Activated CD4-positive, alpha-beta T cell treated with anti-CD3 and anti-CD28 coated beads, Interleukin-2, amount 50 U/mL, for 48 hours (primary cell): ENCODE measurements at regions not wholly inside any gene's neighbourhood (a gene's known extent, or its start where the extent isn't known, plus 50 kb on each side); places are given as distances from the start of the nearest gene placed in this dataset.
"Not testable (repeated sequence)": the region's sequence is repeated elsewhere in the genome, so short reads cannot be mapped to it uniquely, and the experiment has no call there.

ENCODE experiments used
- DNase-seq, 2 experiments: peaks; one replicate each; pipeline ENCODE4 v3.0.0-alpha.2; 2020

DNA sequence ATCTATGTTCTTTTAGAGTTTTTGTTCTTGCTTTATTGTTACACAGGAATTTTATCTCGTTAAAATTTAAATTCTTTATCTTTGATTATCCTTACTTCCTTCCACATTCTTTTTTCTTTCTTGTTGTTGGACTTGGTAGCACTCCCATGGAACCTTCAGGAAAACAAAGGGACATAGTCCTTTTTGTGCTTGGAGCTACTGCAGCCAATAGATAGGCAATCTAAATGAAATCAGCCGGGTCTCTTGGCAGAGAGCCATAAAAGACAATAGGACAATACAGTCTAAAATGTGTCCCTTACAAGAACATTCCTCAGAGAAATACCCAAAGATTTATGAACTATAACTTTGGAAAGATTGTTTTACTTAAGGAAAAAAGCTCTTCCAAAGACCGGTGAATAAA is 548.1 kb upstream of the C9orf72 start:
- DNase-seq: no peak

DNA sequence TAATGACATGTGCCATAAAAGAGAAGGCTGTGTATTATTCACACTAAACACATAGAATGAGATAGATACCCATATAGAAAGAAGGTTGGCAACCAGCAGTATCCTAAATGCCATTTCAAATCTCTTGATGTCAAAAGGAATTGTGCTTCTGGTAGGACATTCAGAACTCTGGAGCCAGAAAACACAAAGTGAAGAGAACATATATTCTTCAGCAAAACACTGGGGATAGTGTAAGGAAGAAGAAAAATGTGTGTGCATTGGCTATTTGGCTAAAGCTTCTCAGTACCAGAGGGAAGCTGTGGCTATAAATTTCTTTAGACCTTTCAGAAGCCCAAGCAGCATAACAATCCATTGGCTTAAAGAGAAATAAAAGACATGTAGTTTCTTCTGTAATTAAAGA is 551.6 kb upstream of the C9orf72 start:
- no peak for DNase-seq

DNA sequence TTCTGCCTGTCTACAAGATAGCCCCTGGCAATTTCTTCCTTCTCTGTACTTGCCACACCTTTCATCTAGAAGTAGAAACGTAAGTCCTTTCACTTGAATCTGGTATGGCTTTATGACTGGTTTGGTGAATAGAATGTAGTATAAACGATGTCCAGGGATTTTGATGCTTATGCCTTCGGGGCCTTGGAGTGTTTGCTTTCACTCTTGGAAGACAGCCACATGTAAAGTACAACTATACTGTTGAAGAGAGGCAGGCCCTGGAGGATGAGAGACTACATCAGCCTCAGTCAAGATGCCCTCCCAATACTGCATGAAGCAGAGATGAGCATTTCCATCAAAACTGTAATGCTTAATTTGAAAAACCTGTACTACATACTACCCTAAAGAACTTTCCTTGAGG is 553.8 kb upstream of the C9orf72 start:
- no peak for DNase-seq

DNA sequence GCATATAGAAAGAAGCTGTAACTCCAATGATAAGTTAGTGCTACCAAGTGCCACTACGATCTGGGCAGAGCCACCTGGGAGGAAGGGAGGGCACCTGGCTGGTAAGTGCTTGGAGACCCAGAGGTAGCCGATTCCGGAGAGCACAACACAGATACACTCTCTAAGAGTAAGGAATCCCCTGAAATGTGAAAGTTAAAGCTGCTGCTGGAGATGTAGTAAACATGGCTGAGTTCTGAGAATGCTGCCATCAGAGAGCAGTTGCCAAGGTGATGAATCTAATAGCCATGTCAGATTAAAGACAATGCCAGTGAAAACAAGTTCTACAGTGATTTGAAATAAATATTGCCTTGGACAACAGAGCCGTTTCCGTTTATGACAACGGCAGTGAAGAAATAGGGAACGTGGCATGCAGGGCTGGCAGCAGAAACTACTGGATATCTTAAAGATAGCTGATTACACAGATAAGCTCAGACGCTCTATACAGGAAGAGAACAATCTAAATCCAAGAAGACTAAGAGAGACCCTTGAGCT is 561.2 kb upstream of the C9orf72 start:
- no peak for DNase-seq

DNA sequence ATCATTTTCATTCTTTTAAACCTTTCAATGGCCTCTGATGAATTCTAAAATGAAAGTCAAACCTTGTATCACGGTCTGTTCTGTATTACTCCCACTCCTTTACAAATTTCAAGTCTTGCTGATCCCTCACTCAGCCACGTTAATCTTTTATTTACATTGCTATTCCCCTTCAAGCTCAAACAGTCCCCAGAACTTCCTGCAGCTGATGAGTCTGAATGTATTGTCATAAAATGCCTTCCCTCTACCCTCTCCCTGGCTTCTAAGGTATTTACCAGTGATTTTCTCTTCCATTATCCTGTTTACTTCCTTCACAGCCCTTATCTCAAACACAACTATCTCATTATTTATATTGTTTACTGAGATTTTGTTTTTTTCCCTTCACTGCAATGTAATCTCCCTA is 562.3 kb upstream of the C9orf72 start:
- DNase-seq: no peak

DNA sequence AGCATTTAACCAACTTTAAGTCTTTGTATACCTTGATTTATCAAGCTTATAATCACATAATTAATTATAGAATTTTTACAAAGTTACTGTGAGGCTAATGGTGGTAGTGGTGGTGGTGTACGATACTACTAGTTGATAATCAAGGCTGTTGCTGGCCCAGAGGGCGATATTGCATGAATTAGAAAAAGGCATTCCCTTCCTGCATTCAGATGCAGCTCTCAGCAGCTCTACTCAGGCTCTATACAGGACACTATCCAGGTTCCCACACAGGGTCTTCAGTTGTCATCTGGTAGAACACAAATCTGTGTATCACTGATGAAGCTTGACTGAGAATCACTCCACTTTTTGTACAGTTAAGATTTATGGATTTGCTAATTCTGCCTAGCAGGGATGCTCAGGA is 562.8 kb upstream of the C9orf72 start:
- no peak for DNase-seq

DNA sequence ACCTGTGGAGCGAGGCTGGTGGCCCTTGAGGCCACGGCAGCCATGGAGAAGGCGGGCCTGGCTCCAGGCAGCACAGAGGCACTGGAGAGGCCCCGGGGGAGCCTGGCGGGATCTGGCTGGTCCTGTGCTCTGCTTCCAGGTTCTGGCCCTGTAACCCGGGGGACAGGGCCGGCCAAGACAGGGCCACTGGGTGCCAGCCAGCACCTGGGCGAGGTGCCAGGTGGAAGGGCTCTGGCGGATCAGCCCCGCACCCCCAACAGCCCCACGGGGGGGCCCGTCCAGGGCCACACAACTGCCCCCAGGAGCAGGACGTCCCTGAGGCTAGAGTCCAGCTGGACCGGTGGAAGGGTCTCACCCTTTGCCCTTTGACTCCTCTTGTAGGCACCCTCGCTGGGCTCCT is 574.1 kb upstream of the C9orf72 start:
- DNase-seq: not testable (repeated sequence)

DNA sequence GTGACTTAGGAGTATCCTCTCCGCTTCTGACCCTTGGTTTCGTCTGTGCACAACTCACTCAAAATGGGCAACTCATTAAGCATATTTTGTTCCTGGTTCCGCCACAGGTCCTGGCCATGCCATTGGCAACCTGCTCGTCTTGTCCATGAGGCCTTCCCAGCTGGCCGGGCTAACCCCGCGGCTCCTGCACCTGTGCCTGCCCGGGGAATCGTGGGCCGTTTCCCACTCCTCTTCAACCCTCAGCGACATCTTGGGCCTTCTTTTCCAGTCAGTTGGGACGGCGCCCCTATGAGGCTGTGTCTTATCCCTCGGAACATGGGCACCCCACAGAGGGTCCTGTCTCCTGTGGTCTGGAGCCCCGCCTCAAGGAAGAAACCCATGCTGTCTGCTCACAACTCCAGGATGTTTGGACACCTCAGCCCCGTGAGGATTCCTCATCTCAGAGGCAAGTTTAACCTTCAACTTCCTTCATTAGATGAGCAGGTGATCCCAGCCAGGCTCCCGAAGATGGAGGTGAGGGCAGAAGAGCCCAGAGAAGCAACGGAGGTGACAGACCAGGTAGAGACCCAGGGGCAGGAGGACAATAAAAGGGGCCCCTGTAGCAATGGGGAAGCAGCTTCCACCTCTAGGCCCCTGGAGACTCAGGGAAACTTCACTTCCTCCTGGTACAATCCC is 574.8 kb upstream of the C9orf72 start:
- not testable (repeated sequence) for DNase-seq

DNA sequence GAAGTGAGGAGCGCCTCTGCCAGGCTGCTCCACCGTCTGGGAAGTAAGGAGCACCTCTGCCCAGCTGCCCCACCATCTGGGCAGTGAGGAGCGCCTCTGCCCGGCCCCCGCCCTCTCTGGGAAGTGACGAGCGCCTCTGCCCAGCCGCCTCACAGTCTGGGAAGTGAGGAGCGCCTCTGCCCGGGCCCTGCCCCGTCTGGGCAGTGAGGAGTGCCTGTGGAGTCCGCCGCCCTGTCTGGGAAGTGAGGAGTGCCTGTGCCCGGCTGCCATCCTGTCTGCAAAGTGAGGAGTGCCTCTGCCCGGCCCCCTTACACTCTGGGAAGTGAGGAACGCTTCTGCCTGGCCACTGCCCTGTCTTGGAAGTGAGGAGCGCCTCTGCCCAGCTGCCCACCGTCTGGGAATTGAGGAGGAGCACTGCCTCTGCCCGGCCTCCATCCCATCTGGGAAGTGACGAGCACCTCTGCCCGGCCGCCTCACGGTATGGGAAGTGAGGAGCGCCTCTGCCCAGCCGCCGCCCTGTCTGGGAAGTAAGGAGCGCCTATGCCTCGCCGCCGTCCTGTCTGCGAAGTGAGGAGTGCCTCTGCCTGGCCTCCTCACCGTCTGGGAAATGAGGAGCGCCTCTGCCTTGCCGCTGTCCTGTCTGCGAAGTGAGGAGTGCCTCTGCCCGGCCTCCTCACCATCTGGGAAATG is 576.2 kb upstream of the C9orf72 start:
- not testable (repeated sequence) for DNase-seq

DNA sequence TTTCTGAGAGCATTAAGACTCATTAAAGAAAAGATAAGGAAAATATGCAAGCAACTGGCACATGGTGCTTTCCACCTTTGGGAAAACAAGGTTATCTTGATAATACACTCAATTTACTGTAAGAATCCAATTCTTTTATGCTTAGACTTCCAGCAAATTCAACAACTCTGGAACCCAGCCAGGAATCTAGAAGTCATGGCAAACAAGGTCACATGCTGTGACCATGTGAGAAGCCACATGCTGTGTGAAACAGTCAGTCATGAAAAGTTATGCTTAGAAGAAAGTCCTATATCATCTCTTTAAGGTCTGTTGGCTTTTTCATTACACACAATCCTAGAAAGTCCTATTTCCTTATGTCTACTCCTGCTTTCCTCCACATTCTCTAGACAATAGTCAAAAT is 581.8 kb upstream of the C9orf72 start:
- no peak for DNase-seq

DNA sequence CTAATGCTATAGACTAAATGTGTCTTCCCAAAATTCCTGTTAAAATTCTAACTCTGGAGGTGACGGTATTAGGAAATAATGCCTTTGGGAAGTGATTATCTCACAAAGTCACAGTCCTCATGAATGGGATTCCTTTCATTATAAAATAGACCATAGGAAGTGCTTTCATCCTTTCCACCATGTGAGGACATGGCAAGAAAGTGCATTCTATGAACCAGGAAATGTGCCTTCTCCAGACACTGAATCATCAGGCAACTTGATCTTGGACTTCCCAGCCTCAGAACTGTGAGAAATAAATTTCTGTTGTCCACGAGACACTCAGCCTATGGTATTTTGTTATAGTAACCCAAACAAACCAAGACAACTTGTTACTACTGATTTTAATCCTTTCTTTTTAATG is 582.4 kb upstream of the C9orf72 start:
- no peak for DNase-seq

DNA sequence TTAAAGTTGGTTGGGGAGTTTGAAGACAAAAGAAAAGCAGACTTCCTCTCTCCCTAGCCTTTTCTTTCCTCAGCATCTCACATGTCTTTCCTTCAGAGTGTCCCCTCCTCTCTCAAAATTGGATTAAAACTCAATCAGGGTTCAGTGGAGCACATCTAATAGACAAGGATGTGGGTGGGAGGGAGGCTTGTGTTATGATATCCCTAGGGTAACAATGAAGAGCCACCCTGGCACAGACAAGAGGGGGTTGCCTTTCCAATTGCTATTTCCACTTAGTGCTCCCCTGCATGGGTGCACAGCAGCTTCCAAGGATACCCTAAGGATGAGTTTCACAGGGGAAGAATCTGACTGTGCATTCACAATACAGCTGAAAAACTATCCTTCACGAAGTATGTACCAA is 585.2 kb upstream of the C9orf72 start:
- DNase-seq: no peak

DNA sequence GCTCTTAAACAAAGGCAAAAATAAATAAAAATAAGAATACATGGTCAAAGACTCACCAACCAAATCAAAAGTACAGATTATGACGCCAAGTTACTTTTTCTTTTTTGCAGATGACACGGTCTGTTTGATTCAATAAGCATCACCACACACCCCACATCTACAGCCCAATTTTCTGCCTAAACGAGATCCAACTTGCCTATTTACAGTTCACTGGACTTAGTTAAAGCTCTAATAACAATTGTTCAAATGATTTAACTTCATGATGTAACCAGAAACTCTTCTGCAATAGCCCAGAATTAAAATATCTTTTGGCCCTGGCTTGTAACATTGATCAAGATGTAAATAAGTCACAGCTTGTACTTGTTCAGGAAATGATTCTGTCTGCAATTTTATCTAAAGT is 590.3 kb upstream of the C9orf72 start:
- DNase-seq: no peak

DNA sequence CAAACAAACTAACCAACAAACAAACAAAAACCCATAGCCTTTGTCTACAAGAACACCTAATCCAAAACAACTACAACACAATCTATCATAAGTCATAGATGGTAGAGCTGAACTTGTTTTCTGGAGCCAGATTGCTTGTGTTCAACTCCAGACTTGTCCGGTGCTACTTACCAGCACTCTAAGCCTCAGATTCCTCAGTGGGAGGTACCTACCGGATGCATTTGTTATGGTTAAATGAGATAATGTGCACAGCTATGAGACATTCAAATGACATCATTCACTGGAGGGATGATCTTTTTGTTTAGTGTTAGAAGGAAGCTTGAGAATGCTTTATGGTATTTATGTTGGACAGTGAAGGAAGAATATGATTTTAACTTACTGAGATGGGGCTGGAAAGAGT is 592.9 kb upstream of the C9orf72 start:
- no peak for DNase-seq

DNA sequence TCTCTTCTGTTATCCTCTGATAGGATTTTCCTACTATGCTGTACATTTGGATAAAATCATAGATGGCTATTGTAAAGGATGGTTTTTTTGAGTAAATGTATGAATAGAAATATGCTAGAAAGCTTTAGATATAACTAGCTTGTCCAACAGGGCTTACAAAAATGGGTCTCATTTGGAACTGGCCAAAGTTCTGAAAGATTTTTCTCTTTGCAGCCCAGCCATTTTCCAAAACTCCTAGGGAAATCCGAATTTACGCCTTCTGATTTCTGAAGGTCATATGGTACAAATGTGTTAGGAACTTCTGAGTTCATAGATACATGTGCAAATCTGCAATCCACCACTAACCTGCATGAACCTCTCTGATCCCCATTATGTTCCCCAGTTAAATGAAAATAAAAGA is 603.9 kb upstream of the C9orf72 start:
- DNase-seq: no peak

DNA sequence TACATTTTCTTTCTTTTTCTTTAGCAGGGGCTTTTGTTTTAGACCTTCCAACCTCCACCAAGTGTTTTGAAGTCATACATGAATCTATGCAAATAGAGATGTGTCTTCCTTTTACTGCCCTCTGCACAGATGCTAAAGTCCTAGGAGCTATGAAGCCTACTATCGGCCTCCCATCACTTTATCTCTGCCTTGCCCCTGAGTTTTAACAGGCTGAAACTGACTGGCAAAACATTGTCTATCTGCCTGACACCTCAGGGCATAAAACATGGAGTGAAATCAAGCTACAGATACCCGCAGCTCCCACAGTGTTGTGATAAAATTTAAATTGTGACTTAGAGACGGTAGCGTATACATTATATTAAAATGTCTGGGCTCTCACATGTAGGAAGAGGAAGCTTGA is 604.6 kb upstream of the C9orf72 start:
- no peak for DNase-seq

DNA sequence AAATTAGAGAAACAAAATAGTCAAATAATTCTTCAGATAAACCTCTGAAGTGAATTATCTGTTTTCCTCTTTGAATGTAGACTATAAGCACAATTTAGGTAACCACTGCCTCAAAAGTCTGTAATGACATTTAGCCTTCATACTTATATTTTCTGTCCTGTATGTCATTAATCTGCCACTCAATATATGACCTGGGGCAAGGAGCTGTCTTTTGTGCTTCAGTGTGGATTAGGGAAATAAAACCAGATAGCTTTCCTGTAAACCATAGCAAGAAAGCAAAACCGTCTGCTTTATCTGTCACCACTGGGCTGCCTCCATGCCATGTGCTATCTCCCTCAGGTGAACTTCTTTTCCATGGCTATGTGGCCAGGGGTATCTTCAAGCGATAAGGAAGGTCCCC is 606.6 kb upstream of the C9orf72 start:
- no peak for DNase-seq

DNA sequence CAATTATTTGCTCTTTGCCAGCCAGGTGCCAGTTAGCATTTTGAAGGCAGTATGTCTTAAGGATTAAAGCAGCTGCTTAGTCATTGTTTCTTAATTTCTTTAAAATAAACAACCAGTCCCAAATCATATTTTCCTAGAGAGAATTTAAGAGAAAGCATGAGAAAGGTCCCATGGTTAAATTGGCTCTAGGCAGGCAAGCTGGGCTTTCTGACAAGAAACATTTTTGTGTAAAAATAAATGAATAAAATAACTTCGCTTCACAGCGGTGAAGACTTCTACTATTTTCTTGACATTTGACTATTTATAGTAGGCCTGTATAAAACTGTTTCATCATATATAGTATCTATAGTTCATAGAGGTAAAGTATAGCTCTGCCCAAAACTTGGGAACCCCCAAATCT is 617.7 kb upstream of the C9orf72 start:
- no peak for DNase-seq

DNA sequence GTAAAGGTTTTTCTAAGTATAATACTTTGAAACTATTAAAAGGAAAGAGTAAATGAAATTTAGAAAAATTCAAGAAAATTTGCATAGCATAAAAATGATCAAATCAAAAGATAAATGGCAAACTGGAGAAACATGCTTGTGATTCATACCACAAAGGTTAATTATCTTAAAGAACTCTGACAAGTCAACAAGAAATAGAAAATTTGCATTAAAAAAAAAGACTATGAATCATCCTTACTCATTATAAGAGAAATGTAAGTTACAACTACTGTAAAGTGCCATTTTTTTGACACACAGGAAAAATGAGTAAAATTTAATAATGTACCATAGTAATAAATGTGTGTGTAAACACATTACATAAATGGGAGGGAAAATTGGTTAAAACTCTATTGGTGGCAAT is 624.4 kb upstream of the C9orf72 start:
- DNase-seq: no peak

DNA sequence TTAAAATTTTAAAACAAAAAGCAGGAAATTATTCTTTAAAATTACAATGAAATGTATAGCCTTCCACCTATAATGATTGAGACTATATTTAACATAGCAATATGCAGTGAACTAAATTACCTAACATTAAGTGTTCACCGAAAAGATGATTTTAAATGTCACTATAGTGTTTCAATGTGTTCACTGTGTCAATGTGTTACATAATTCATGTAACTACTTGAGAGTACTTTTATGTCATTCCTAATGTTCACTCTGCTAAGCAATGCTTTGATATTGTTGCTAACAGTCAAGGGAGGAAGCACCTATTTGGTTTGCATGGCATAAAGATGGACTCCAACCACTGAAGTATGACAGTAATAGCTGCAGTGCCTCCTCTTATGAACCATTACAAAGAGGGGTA is 629.8 kb upstream of the C9orf72 start:
- DNase-seq: no peak

DNA sequence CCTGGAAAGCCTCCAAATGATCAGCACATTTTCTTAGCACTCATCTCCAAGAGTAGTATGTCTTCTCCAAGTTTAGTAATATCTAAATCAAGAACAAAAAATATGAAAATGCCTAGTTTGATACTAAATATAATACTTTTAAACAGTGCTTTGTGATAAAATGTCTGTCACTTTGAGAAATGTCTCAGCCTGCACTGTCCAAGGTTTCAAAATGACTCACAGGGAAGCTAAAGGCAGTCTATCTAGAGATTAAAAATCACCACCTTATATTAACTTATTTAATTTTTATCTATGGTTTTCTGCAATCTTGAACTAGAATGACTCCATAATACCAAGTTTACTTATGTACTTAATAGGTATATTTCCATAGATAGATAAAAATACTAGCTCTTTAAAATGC is 633.0 kb upstream of the C9orf72 start:
- no peak for DNase-seq

DNA sequence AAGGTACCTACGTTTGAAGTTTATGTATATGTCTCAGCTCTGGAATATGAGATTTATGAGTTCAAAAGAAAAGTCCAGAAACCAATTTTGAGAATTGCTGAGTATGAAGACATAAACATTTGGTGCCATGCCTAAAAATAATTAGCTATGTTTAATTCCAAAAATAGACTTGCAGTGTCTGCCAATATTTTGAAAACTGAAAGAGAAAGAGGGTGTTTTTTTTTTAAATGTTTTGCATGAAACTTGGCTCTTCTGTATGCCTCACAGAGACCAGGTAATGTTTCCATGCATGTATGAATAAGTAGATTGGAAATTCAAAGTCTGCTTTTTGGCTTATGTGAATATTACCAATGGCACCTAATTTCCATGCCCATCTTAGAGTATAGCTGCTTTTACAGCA is 634.4 kb upstream of the C9orf72 start:
- DNase-seq: no peak

DNA sequence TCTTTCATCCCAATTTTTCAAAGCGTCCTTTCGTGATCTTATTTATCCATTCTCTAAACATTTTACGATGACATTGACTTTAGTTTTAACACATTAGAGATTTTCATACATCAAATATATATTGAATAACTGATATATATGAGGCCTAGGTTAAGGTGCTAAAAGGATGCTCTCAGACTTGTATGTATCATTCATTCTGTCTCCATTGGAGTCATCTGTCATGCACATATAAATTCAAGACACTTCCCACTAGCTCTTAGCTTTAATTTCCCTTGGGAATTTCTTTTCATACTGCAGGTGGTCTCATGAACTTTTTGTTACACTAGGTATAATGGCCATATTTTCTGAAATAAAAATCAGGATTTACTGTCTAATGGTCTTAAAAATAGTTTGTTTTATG is 635.8 kb upstream of the C9orf72 start:
- DNase-seq: no peak

DNA sequence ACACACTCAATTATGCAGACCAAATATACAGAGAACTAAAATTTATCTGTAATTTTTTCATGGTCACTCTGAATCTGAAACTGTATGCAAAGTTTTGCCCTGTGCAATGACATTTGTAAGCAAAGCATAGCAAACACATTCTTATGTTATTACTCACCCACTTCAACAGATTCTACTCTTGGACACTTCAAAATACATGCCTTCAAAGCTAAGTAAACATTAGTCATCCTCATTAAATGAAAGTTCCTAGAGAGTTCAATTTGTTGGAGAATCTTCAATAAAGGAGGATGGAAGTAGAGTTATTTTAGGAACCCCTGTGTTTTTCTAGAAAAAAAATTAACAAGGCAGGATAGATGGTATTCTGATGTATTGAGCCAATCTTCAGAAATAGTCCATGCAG is 639.7 kb upstream of the C9orf72 start:
- no peak for DNase-seq
